Lower leg skin (tissue), 4 donors: ENCODE measurements at regions not wholly inside any gene's neighbourhood (a gene's known extent, or its start where the extent isn't known, plus 50 kb on each side); places are given as distances from the start of the nearest gene placed in this dataset.

Source experiments
- DNase-seq, 2 donors: peaks; one replicate each; pipeline ENCODE4 v3.0.0-alpha.2; 2019; ENCODE audit warnings: low spot score in 2 of 2
- H3K4me3 ChIP-seq: fragments of 200-600 bp; sonication (generic); 2 replicates; pipeline ENCODE4 v1.5.1; 2017; ENCODE audit warnings: mild to moderate bottlenecking, low read depth; ENCODE audit not compliant: poor library complexity, severe bottlenecking
- POLR2A ChIP-seq, 2 donors: fragments of 450-650 bp; IDR thresholded peaks; one replicate each; pipeline ENCODE4 v1.6.1; 2016 to 2017; ENCODE audit warnings: antibody characterized with exemption in 2 of 2, mild to moderate bottlenecking in 1 of 2, moderate library complexity in 1 of 2
- WGBS, 2 donors: methylation state at CpG; one replicate each; pipeline ENCODE4 v1.1.5; 2018; 5-methylcytosine and 5-hydroxymethylcytosine counted together
- intact Hi-C: fragments of 100-400 bp; cut with DNase I; formaldehyde crosslinking; loops from one replicate; pipeline ENCODE4 v1.15.0; 2023; ENCODE audit warnings: low total_unique reads
- TF ChIP-seq, protein P1 (sequence below), 3 donors: fragments of 450-650 bp; IDR thresholded peaks; one replicate each; pipeline ENCODE4 v1.5.1; 2016; ENCODE audit warnings: antibody characterized with exemption in 3 of 3, mild to moderate bottlenecking in 3 of 3, moderate library complexity in 2 of 3

- 78 to 84% methylated on average over 3 of the region's 3 CpGs for WGBS, 2 donors
- intact Hi-C loops: no loop called here
- DNase-seq: no peak
- H3K4me3 ChIP-seq: no peak overlapping the region
- TF ChIP-seq POLR2A (IDR thresholded peaks at IDR 0.05): no peak
- TF ChIP-seq, protein P1, sequence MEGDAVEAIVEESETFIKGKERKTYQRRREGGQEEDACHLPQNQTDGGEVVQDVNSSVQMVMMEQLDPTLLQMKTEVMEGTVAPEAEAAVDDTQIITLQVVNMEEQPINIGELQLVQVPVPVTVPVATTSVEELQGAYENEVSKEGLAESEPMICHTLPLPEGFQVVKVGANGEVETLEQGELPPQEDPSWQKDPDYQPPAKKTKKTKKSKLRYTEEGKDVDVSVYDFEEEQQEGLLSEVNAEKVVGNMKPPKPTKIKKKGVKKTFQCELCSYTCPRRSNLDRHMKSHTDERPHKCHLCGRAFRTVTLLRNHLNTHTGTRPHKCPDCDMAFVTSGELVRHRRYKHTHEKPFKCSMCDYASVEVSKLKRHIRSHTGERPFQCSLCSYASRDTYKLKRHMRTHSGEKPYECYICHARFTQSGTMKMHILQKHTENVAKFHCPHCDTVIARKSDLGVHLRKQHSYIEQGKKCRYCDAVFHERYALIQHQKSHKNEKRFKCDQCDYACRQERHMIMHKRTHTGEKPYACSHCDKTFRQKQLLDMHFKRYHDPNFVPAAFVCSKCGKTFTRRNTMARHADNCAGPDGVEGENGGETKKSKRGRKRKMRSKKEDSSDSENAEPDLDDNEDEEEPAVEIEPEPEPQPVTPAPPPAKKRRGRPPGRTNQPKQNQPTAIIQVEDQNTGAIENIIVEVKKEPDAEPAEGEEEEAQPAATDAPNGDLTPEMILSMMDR (IDR thresholded peaks at IDR 0.05): no peak
These were observed 250.9 kb upstream of the CRY1 start for GRCh38 chr12:107344035-107344808.

DNA sequence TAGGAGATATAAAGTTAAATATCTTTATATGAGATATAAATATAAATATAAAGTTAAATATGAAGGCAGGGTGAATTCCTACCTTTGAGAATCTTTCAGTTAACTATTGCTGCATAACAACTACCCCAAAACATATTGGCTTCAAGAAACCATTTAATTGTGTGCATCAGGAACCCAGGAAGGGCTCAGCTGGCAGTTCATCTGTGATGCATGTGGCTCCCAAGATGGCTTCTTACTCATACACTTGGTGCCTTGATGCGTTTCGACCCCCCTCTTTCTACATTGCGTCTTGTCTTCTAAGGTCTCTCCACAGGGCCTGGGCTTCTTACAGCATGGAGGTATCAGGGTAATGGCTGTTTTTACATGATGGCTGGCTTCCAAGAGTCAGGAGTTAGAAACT lies 253.9 kb upstream of the CRY1 start:
- 92 to 96% methylated on average over 3 of the region's 3 CpGs for WGBS, 2 donors
- H3K4me3 ChIP-seq: no peak overlapping the region
- no peak for DNase-seq
- intact Hi-C loops: no loop called here
- TF ChIP-seq, protein P1 (IDR thresholded peaks at IDR 0.05): no peak
- TF ChIP-seq POLR2A (IDR thresholded peaks at IDR 0.05): no peak

- peak in 1 of 2 donors; percentile 60 for DNase-seq
- H3K4me3 ChIP-seq: no peak overlapping the region
- 21 to 23% methylated on average over 5 of the region's 5 CpGs for WGBS, 2 donors
- intact Hi-C loops: no loop called here
- TF ChIP-seq, protein P1 (IDR thresholded peaks at IDR 0.05): no peak
- TF ChIP-seq POLR2A (IDR thresholded peaks at IDR 0.05): no peak
These were observed 255.8 kb upstream of the CRY1 start for GRCh38 chr12:107349008-107349747.

DNA sequence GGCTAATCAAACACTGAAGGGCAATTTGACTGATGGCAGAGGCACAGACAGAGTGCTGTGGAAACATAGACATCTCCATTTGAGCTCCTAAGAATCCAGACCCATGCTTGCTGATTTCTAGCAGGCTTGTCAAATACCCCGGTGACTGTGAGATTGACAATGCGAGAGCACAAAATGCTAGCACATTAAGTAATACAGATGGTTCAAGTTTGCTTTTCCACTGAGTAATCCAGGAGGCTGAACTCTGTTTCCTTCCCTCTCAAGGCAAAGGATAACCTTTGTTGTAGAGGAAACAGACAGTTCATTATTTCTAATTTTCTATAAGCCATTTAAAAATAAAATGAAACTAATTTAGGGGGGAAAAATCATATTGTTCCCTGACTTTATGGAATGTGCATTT lies 256.5 kb upstream of the CRY1 start:
- TF ChIP-seq, protein P1 (IDR thresholded peaks at IDR 0.05): no peak
- no peak for TF ChIP-seq POLR2A (IDR thresholded peaks at IDR 0.05)
- no peak overlapping the region for H3K4me3 ChIP-seq
- DNase-seq: no peak
- WGBS, 2 donors: 49 to 55% methylated on average over 2 of the region's 2 CpGs
- intact Hi-C loops: no loop called here

- no peak for DNase-seq
- no peak overlapping the region for H3K4me3 ChIP-seq
- WGBS, 2 donors: 83 to 90% methylated on average over 3 of the region's 3 CpGs
- intact Hi-C loops: no loop called here
- TF ChIP-seq POLR2A (IDR thresholded peaks at IDR 0.05): no peak
- TF ChIP-seq, protein P1 (IDR thresholded peaks at IDR 0.05): no peak
These were observed 257.8 kb upstream of the CRY1 start for GRCh38 chr12:107351109-107351508.
